ENCODE measurements at regions not wholly inside any gene's neighbourhood (a gene's known extent, or its start where the extent isn't known, plus 50 kb on each side); places are given as distances from the start of the nearest gene placed in this dataset.

GRCh38 chr2:173491418-173491817 is 136.7 kb downstream of the CDCA7 start:
- TF ChIP-seq POLR2A (IDR thresholded peaks at IDR 0.05) (no peak), CTCF (IDR thresholded peaks at IDR 0.05) (no peak), POLR2AphosphoS5 (IDR thresholded peaks at IDR 0.05) (no peak)
